ENCODE measurements at regions not wholly inside any gene's neighbourhood (a gene's known extent, or its start where the extent isn't known, plus 50 kb on each side); places are given as distances from the start of the nearest gene placed in this dataset.

GRCh38 chr6:2462831-2463230, 217.4 kb upstream of the GMDS start:
- DNase-seq (ENCODE audit: low spot score): no peak

DNA sequence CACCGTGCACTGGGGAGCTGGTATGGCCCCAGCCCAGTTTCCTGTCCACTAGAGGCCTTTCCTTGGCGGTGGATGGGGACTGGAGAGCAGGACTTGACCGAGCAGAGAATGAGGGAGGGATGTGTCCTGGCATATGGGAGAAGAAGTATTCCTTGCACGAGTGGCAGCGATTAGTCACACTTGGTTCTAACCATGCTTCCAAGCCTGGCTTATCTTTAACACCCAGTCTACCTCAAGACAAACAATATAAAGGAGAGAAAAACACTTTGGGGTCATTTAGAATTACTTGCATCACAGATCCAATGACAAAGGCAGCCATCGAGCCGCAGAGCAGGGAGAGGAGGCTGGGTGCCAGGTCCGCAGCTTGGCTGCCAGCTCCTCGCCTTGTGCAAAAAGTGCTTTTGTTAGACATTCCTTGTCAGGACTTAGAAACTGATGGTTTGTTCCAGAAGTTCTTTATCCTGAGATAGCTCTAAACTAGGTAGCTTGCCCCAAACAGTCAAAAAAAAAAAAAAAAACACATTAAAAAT, 214.9 kb upstream of the GMDS start:
- no peak for DNase-seq (ENCODE audit: low spot score)

DNA sequence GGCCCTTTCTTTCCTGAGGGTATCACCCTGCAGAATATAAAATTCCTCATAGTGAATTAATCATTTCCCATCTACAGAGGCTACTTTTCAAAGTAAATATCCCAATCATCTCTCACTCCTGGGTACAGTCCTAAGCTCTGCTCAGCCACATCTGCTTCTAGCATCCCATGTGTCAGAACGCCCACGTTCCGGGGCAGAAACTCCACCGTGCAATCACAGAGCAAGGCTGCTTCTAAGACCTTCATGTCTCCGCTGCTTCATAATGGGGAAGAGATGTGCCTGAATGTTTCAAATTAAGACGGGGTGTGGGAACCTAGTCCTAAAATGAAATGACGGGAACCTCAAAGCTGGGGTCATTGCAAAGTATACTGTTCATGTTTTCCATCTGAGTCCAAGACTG, 208.8 kb upstream of the GMDS start:
- DNase-seq (ENCODE audit: low spot score): no peak

DNA sequence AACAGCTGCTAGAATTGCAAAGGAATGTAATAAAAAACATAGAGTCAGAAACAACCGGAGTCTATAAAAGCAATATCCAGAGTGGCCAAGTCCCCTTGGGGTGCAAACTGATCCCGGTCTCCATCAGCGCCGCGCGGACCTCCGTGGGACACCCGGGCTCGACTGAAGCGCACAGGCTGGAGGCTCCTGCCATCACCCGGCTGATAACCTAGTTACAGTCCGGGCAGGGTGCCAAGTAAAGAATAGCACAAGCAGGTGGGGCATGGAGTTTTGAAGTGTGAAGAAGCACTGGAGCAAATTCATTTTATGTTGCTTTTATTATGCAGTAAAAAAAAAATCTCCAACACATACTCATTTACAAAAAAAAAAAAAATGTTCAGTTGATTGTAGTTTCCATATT, 205.1 kb upstream of the GMDS start:
- DNase-seq (ENCODE audit: low spot score): no peak

- no peak for DNase-seq (ENCODE audit: low spot score)
Measured at GRCh38 chr6:2449572-2449940, 204.2 kb upstream of the GMDS start.

- DNase-seq (ENCODE audit: low spot score): peak; percentile 7
Measured at GRCh38 chr6:2448826-2449571, 203.6 kb upstream of the GMDS start.

- no peak for DNase-seq (ENCODE audit: low spot score)
Measured at GRCh38 chr6:2447931-2448330, 202.5 kb upstream of the GMDS start.

DNA sequence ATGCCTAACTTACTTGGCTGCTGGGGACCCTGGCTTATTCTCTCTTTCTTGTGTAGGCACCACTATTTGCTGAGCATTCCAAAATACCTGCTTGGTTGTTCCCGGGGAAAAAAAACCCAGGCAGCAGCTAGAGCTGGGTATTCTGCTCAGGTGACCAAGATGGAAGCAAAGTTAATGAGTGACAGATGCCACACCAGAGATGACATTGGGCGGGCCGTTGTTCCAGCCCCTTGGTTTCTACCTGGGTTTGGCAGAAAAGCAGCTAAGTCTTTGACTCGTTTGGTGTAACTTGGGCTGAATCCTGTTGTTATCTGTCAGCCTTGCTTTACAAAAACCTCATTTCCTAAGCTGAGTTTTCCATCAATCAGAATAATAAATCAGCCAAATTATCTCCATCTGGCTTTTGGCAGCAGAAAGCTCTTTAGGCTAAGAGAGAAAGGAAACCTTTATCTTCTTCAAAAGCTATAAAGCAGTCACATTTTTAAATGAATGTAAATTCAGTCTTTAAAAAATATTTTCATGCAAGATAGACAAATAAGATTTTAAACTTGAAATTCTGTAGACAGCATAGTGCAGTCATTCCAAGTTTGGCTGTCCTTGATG, 202.0 kb upstream of the GMDS start:
- DNase-seq (ENCODE audit: low spot score): no peak

DNA sequence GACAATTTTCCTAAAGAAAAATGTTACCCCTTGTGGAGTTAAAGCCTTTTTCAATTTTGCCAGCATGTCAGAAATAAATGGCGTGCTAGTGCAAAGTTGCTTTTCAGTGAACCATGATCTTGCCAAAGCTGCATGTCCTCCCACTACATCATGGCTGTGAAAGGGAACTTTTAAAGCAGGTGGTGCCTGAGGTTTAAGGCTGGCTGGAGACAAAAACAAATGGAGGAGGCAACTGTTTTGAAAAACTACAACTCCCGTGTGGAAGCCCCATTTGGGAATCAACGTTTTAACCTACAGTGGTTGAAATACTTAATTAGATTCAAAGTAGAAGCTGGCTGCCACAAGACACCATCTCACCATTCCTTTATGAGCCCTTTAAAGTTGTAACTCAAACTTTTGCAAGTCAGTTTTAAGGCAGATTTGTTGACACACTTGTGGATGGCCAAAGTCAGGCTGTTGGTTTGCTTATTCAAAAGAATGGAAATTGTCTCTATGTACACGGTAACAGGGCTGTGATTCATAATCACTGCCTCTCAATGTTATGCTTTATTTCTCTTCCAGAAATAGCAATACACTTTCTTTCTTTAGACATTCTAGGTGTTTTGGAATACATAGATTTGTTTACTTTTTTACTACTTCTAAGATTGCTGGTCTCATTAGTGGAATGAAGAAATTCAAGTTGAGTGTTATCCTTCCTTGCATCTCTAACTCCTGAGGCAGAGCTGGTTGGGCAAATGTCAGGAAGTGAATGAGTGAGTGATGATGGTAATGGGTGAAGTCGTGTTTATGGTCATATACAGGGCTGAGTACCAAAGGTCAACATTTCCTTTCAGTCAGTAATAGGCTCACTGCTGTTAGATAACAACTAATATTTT, 196.4 kb upstream of the GMDS start:
- DNase-seq (ENCODE audit: low spot score): no peak

DNA sequence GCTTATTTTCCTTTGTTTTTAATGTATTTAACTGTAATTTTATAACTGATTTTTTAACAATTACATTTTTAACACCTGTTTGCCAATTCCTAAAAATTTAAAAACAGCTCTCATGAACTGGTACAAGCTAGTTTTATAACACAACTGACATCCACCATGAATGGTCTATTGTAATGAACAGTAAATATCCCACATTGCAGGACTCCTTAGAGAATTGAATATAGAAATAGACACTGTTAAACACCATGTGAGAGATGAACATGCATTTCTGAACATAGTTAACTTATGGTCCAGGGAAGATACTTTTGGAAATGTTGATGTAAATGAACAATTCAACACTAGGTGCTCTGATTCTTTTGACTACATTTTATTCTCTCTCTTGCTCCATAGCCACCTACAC, 195.1 kb upstream of the GMDS start:
- no peak for DNase-seq (ENCODE audit: low spot score)

GRCh38 chr6:2439632-2440031, 194.2 kb upstream of the GMDS start:
- no peak for DNase-seq (ENCODE audit: low spot score)

- DNase-seq (ENCODE audit: low spot score): no peak
Measured at GRCh38 chr6:2439082-2439481, 193.7 kb upstream of the GMDS start.

DNA sequence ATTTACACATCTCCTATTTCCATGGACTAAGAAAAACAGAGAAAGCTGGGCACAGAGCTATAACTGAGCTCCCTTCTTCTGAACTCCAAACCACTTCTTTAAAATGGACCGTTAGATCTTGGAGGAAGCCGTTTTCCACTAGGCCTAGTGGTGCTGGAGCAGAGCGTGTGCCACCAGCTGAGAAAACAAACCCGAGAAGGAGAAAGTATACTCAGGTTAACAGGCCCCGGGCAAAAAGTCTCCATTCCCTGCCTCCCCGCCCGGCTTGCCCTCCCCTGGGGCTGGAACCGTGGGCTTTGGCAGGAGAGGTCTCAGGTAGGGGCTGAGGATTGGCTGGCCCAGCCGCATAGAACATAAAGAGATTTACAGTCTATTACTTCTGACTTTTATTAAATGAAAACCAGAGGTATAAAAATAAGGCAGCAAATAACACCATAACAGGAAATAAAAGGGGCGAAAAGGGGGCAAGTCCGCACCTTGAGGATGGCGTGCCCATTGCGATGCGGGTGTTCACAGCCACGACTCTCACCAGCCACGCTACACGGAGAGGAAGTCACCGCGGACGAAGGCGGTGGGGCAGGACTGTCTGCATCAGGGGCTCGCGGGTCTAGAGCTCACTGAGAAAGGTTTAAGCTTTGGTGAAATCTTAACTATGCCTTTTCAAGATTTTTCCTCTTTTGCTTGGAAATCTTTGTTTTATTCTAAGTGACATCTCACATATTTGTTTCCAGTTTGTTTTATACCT, 191.2 kb upstream of the GMDS start:
- DNase-seq (ENCODE audit: low spot score): no peak

GRCh38 chr6:2435323-2435722, 189.9 kb upstream of the GMDS start:
- no peak for DNase-seq (ENCODE audit: low spot score)

GRCh38 chr6:2434912-2435311, 189.5 kb upstream of the GMDS start:
- DNase-seq (ENCODE audit: low spot score): no peak

DNA sequence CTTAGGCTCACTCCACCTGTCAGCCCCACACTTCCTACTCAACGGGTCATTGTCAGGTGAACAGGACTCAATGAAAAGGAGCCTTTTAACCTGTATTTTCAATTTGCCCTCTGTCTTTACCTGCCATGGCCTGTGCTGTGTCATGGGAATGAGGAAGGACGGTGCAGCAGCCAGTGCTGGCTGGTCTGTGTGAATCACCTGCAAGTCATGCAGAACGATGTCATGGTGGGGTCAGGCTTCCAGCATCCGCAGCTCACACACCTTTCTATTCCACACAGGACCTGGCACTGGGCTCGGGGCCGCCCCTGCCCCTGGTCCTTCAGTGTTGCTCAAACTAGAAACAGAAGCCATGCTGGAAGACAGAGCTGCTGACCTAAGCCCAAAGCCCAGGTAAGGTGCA, 188.7 kb upstream of the GMDS start:
- no peak for DNase-seq (ENCODE audit: low spot score)

GRCh38 chr6:2433711-2434110, 188.3 kb upstream of the GMDS start:
- no peak for DNase-seq (ENCODE audit: low spot score)

- DNase-seq (ENCODE audit: low spot score): no peak
Measured at GRCh38 chr6:2433266-2433665, 187.9 kb upstream of the GMDS start.

DNA sequence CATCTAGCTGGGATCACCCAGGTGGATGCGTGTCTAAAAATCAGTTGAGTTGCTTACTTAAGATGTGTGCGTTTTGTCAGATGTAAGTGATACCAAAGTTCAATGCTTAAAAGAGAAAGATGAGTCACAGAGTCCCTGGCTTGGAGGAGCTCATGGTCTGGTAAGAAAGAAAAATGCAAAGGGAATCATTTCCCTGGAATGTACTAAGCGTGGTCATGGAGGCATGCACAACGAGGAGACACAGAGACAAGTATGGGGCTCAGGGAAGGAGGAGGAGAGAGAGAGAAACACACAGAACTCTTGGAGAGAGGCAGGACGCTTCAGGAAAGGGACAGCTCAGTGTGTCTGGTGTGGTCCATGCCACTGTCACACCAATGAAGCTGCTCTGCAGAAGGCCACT, 186.9 kb upstream of the GMDS start:
- DNase-seq (ENCODE audit: low spot score): no peak

- no peak for DNase-seq (ENCODE audit: low spot score)
Measured at GRCh38 chr6:2430612-2431011, 185.2 kb upstream of the GMDS start.

- DNase-seq (ENCODE audit: low spot score): no peak
Measured at GRCh38 chr6:2429460-2429859, 184.1 kb upstream of the GMDS start.

GRCh38 chr6:2429032-2429431, 183.6 kb upstream of the GMDS start:
- DNase-seq (ENCODE audit: low spot score): no peak

Measured in CD4-positive, alpha-beta T cell treated with Interleukin-2 at 100 ng/mL for 4 hours (primary cell).